Upper lobe of right lung (tissue), 1 donor: ENCODE measurements at regions not wholly inside any gene's neighbourhood (a gene's known extent, or its start where the extent isn't known, plus 50 kb on each side); places are given as distances from the start of the nearest gene placed in this dataset.

ENCODE experiments used
- ATAC-seq: fragments of 200-7000 bp; cut with Tn5 transposase; one replicate; pipeline ENCODE4 v1.9.1; 2020; ENCODE audit warnings: mild to moderate bottlenecking, moderate library complexity
- DNase-seq: peaks from one replicate; pipeline ENCODE4 v3.0.0-alpha.2; 2020
- H3K27ac ChIP-seq: fragments of 200-600 bp; one replicate; pipeline ENCODE4 v1.8.0; 2022
- H3K27me3 ChIP-seq: fragments of 200-600 bp; one replicate; pipeline ENCODE4 v1.8.0; 2022; ENCODE audit warnings: mild to moderate bottlenecking
- H3K36me3 ChIP-seq: fragments of 200-600 bp; one replicate; pipeline ENCODE4 v1.8.0; 2022
- H3K4me1 ChIP-seq: fragments of 200-600 bp; one replicate; pipeline ENCODE4 v1.8.0; 2022
- H3K4me3 ChIP-seq: fragments of 200-600 bp; one replicate; pipeline ENCODE4 v1.8.0; 2022; ENCODE audit warnings: mild to moderate bottlenecking
- H3K9me3 ChIP-seq: fragments of 200-600 bp; one replicate; pipeline ENCODE4 v1.8.0; 2022
- CTCF ChIP-seq: fragments of 200-600 bp; IDR thresholded peaks from one replicate; pipeline ENCODE4 v1.8.0; 2022; ENCODE audit warnings: antibody characterized with exemption
- intact Hi-C: fragments of 100-400 bp; cut with DNase I; formaldehyde crosslinking; loops from one replicate; pipeline ENCODE4 v1.11.0; 2022
- donor health status: DM: no; HTN: yes; CAD: no; lungs with severe emphysema.

GRCh38 chr6:87881342-87881895, 166.2 kb upstream of the SPACA1 start:
- no peaks in the 10 kb centered on the region for H3K36me3 ChIP-seq
- no peak for ATAC-seq
- H3K4me1 ChIP-seq: no peaks in the 10 kb centered on the region
- no peak overlapping the region for H3K4me3 ChIP-seq
- TF ChIP-seq CTCF: no peak
- intact Hi-C loops: no loop called here
- H3K27ac ChIP-seq: no peak overlapping the region
- no peaks in the 10 kb centered on the region for H3K27me3 ChIP-seq
- DNase-seq: no peak
- H3K9me3 ChIP-seq: no peaks in the 10 kb centered on the region

GRCh38 chr6:87879132-87879861, 168.3 kb upstream of the SPACA1 start:
- Histone ChIP-seq H3K9me3 (no peaks in the 10 kb centered on the region), H3K36me3 (no peaks in the 10 kb centered on the region), H3K4me3 (no peak overlapping the region), H3K27me3 (no peaks in the 10 kb centered on the region), H3K4me1 (no peaks in the 10 kb centered on the region), H3K27ac (no peak overlapping the region)
- DNase-seq (no peak), ATAC-seq (no peak)
- no peak for TF ChIP-seq CTCF
- intact Hi-C loops: no loop called here

- no peak overlapping the region for H3K4me3 ChIP-seq
- H3K27me3 ChIP-seq: no peaks in the 10 kb centered on the region
- DNase-seq (no peak), ATAC-seq (no peak)
- TF ChIP-seq CTCF: no peak
- intact Hi-C loops: no loop called here
- H3K4me1 ChIP-seq: no peaks in the 10 kb centered on the region
- no peaks in the 10 kb centered on the region for H3K9me3 ChIP-seq
- no peak overlapping the region for H3K27ac ChIP-seq
- H3K36me3 ChIP-seq: no peaks in the 10 kb centered on the region
These were observed 171.9 kb upstream of the SPACA1 start for GRCh38 chr6:87875781-87876180.

GRCh38 chr6:87873556-87873955, 171.5 kb upstream of the AKIRIN2 start:
- ATAC-seq (no peak), DNase-seq (no peak)
- H3K9me3 ChIP-seq: no peaks in the 10 kb centered on the region
- no peak for TF ChIP-seq CTCF
- H3K27me3 ChIP-seq: no peaks in the 10 kb centered on the region
- H3K27ac ChIP-seq: no peak overlapping the region
- H3K4me1 ChIP-seq: no peaks in the 10 kb centered on the region
- intact Hi-C loops: no loop called here
- H3K36me3 ChIP-seq: no peaks in the 10 kb centered on the region
- no peak overlapping the region for H3K4me3 ChIP-seq

- Histone ChIP-seq H3K4me3 (no peak overlapping the region), H3K36me3 (no peaks in the 10 kb centered on the region), H3K27ac (no peak overlapping the region), H3K4me1 (no peaks in the 10 kb centered on the region), H3K27me3 (no peaks in the 10 kb centered on the region), H3K9me3 (no peaks in the 10 kb centered on the region)
- no peak for ATAC-seq
- TF ChIP-seq CTCF: no peak
- DNase-seq: no peak
- intact Hi-C loops: no loop called here
These were observed 168.5 kb upstream of the AKIRIN2 start for GRCh38 chr6:87870556-87870955.
